Neural progenitor cell (in vitro differentiated cells): ENCODE measurements at regions not wholly inside any gene's neighbourhood (a gene's known extent, or its start where the extent isn't known, plus 50 kb on each side); places are given as distances from the start of the nearest gene placed in this dataset.

Source experiments
- DNase-seq: peaks from one replicate; pipeline ENCODE4 v3.0.0-alpha.2; 2016; ENCODE audit warnings: low spot score
- H2AFZ ChIP-seq: fragments of 200-600 bp; sonication (generic); replicated peaks from 2 replicates; pipeline ENCODE4 v1.6.1; 2016; ENCODE audit warnings: antibody characterized with exemption
- H3F3A ChIP-seq: fragments of 200-600 bp; sonication (generic); 2 replicates; pipeline ENCODE4 v1.6.1; 2016; ENCODE audit warnings: antibody characterized with exemption, low read depth
- H3K27ac ChIP-seq: fragments of 200-600 bp; sonication (generic); 2 replicates; pipeline ENCODE4 v1.5.1; 2016; ENCODE audit warnings: mild to moderate bottlenecking
- H3K27me3 ChIP-seq: fragments of 200-600 bp; sonication (generic); 2 replicates; pipeline ENCODE4 v1.6.1; 2016; ENCODE audit warnings: mild to moderate bottlenecking, moderate library complexity
- H3K36me3 ChIP-seq: fragments of 200-600 bp; sonication (generic); 2 replicates; pipeline ENCODE4 v1.5.1; 2016
- H3K4me1 ChIP-seq: fragments of 200-600 bp; sonication (generic); 2 replicates; pipeline ENCODE4 v1.6.1; 2016; ENCODE audit warnings: mixed run types
- H3K4me2 ChIP-seq: fragments of 200-600 bp; sonication (generic); 2 replicates; pipeline ENCODE4 v1.6.1; 2016
- H3K4me3 ChIP-seq: fragments of 200-600 bp; sonication (generic); 2 replicates; pipeline ENCODE4 v1.5.1; 2016
- H3K79me2 ChIP-seq: fragments of 200-600 bp; sonication (generic); 2 replicates; pipeline ENCODE4 v1.6.1; 2016; ENCODE audit warnings: low read depth
- H3K9ac ChIP-seq: fragments of 200-600 bp; sonication (generic); 2 replicates; pipeline ENCODE4 v1.6.1; 2016
- H3K9me3 ChIP-seq: fragments of 200-600 bp; sonication (generic); 2 replicates; pipeline ENCODE4 v1.5.1; 2016; ENCODE audit warnings: low read depth
- H4K20me1 ChIP-seq: fragments of 200-600 bp; sonication (generic); 2 replicates; pipeline ENCODE4 v1.6.1; 2016; ENCODE audit warnings: low read depth
- H3K27ac Mint-ChIP-seq: 3 replicates; pipeline ENCODE4 v1.8.0; 2021; ENCODE audit warnings: mixed read lengths
- H3K27me3 Mint-ChIP-seq: 2 replicates; pipeline ENCODE4 v1.8.0; 2022; ENCODE audit warnings: low read depth, mild to moderate bottlenecking, inconsistent platforms, moderate library complexity, mixed read lengths; ENCODE audit not compliant: insufficient read depth
- H3K36me3 Mint-ChIP-seq: 3 replicates; pipeline ENCODE4 v1.8.0; 2021; ENCODE audit warnings: mixed read lengths
- H3K4me1 Mint-ChIP-seq: 3 replicates; pipeline ENCODE4 v1.8.0; 2021; ENCODE audit warnings: mixed read lengths
- H3K4me3 Mint-ChIP-seq: 3 replicates; pipeline ENCODE4 v1.8.0; 2021; ENCODE audit warnings: mild to moderate bottlenecking, moderate library complexity, mixed read lengths
- H3K9me3 Mint-ChIP-seq: 3 replicates; pipeline ENCODE4 v1.8.0; 2020; ENCODE audit warnings: mixed read lengths
- CTCF ChIP-seq: fragments of 200-600 bp; sonication (generic); IDR thresholded peaks from 2 replicates; pipeline ENCODE4 v1.5.1; 2017; ENCODE audit warnings: antibody characterized with exemption, mild to moderate bottlenecking
- EZH2 ChIP-seq: fragments of 200-600 bp; sonication (generic); IDR thresholded peaks from 2 replicates; pipeline ENCODE4 v1.6.1; 2017; ENCODE audit warnings: antibody characterized with exemption, mild to moderate bottlenecking, moderate library complexity
- EZH2phosphoT487 ChIP-seq: fragments of 200-600 bp; sonication (generic); IDR thresholded peaks from 2 replicates; pipeline ENCODE4 v1.6.1; 2017; ENCODE audit warnings: antibody characterized with exemption

GRCh38 chr2:175304541-175304940 is 123.0 kb upstream of the ATP5MC3 start:
- Mint-ChIP-seq H3K36me3 (no peaks in the 10 kb centered on the region), H3K9me3 (no peaks in the 10 kb centered on the region), H3K4me3 (no peak overlapping the region), H3K4me1 (no peaks in the 10 kb centered on the region), H3K27me3 (no peaks in the 10 kb centered on the region), H3K27ac (no peak overlapping the region)
- Histone ChIP-seq H3K4me1 (peaks cover under 1% of the 10 kb centered on the region), H3K9ac (no peak overlapping the region), H3F3A (no peaks in the 10 kb centered on the region), H3K79me2 (no peaks in the 10 kb centered on the region), H3K4me3 (no peak overlapping the region), H3K9me3 (no peaks in the 10 kb centered on the region), H3K36me3 (no peaks in the 10 kb centered on the region), H4K20me1 (no peaks in the 10 kb centered on the region), H3K4me2 (no peak overlapping the region), H3K27ac (no peak overlapping the region), H2AFZ (no peak overlapping the region), H3K27me3 (no peaks in the 10 kb centered on the region)
- no peak for DNase-seq
- TF ChIP-seq EZH2 (no peak), CTCF (no peak), EZH2phosphoT487 (no peak)

- Mint-ChIP-seq H3K4me3 (no peak overlapping the region), H3K36me3 (no peaks in the 10 kb centered on the region), H3K27ac (no peak overlapping the region), H3K4me1 (no peaks in the 10 kb centered on the region), H3K9me3 (peaks cover 3% of the 10 kb centered on the region), H3K27me3 (no peaks in the 10 kb centered on the region)
- Histone ChIP-seq H3K79me2 (no peaks in the 10 kb centered on the region), H2AFZ (no peak overlapping the region), H3K9ac (no peak overlapping the region), H3K36me3 (no peaks in the 10 kb centered on the region), H3K27ac (no peak overlapping the region), H3F3A (no peaks in the 10 kb centered on the region), H3K9me3 (no peaks in the 10 kb centered on the region), H4K20me1 (no peaks in the 10 kb centered on the region), H3K4me3 (no peak overlapping the region), H3K4me2 (no peak overlapping the region), H3K27me3 (no peaks in the 10 kb centered on the region), H3K4me1 (no peaks in the 10 kb centered on the region)
- no peak for DNase-seq
- TF ChIP-seq EZH2phosphoT487, result no peak
- no peak for TF ChIP-seq CTCF
- no peak for TF ChIP-seq EZH2
These were observed 112.3 kb upstream of the ATP5MC3 start for GRCh38 chr2:175293776-175294175.

GRCh38 chr2:175293195-175293594 is 111.7 kb upstream of the ATP5MC3 start:
- Histone ChIP-seq H3K4me1 (no peaks in the 10 kb centered on the region), H4K20me1 (no peaks in the 10 kb centered on the region), H3K27ac (no peak overlapping the region), H3F3A (no peaks in the 10 kb centered on the region), H3K36me3 (no peaks in the 10 kb centered on the region), H3K4me3 (no peak overlapping the region), H3K9me3 (no peaks in the 10 kb centered on the region), H2AFZ (no peak overlapping the region), H3K4me2 (no peak overlapping the region), H3K9ac (no peak overlapping the region), H3K79me2 (no peaks in the 10 kb centered on the region), H3K27me3 (no peaks in the 10 kb centered on the region)
- Mint-ChIP-seq H3K27me3 (no peaks in the 10 kb centered on the region), H3K36me3 (no peaks in the 10 kb centered on the region), H3K9me3 (peaks cover 3% of the 10 kb centered on the region), H3K4me1 (no peaks in the 10 kb centered on the region), H3K27ac (no peak overlapping the region), H3K4me3 (no peak overlapping the region)
- TF ChIP-seq CTCF, result no peak
- no peak for TF ChIP-seq EZH2
- TF ChIP-seq EZH2phosphoT487, result no peak
- DNase-seq, result no peak

- H3K36me3 Mint-ChIP-seq, result no peaks in the 10 kb centered on the region
- H3K9me3 Mint-ChIP-seq, result no peaks in the 10 kb centered on the region
- no peaks in the 10 kb centered on the region for H3F3A ChIP-seq
- H3K27me3 ChIP-seq, result no peaks in the 10 kb centered on the region
- H3K27ac ChIP-seq, result no peak overlapping the region
- H3K27me3 Mint-ChIP-seq, result no peaks in the 10 kb centered on the region
- no peak overlapping the region for H3K9ac ChIP-seq
- no peak for DNase-seq
- no peaks in the 10 kb centered on the region for H3K79me2 ChIP-seq
- no peak overlapping the region for H2AFZ ChIP-seq
- no peaks in the 10 kb centered on the region for H3K9me3 ChIP-seq
- H3K4me2 ChIP-seq, result no peak overlapping the region
- no peaks in the 10 kb centered on the region for H3K36me3 ChIP-seq
- no peak overlapping the region for H3K4me3 ChIP-seq
- H3K4me1 Mint-ChIP-seq, result peaks cover 8% of the 10 kb centered on the region
- no peaks in the 10 kb centered on the region for H3K4me1 ChIP-seq
- no peaks in the 10 kb centered on the region for H4K20me1 ChIP-seq
- H3K4me3 Mint-ChIP-seq, result no peak overlapping the region
- TF ChIP-seq EZH2, result no peak
- no peak for TF ChIP-seq CTCF
- no peak for TF ChIP-seq EZH2phosphoT487
- no peak overlapping the region for H3K27ac Mint-ChIP-seq
These were observed 101.4 kb upstream of the ATP5MC3 start for GRCh38 chr2:175282886-175283285.
